CD8-positive, alpha-beta memory T cell (primary cell): ENCODE measurements at regions not wholly inside any gene's neighbourhood (a gene's known extent, or its start where the extent isn't known, plus 50 kb on each side); places are given as distances from the start of the nearest gene placed in this dataset.

Experiments used
- CTCF ChIA-PET: fragments of 350-600 bp; sonication (Branson Sonifier 250); formaldehyde crosslinking; loops from one replicate; lab custom pipeline; 2021; ENCODE audit warnings: antibody characterized with exemption; lab: Charles Lee
- POLR2A ChIA-PET: fragments of 350-600 bp; sonication (Branson Sonifier 250); formaldehyde crosslinking; loops from one replicate; lab custom pipeline; 2021; ENCODE audit warnings: antibody characterized with exemption; lab: Charles Lee
- DNase-seq, 5 donors: peaks; one replicate each; pipeline versions ENCODE4 v3.0.0 to v3.0.0-alpha.2; 2020 to 2022; ENCODE audit warnings: mixed read lengths in 1 of 5
- H3K27ac ChIP-seq: one replicate; pipeline ENCODE4 v1.7.0; 2013; ENCODE audit warnings: low read depth, mild to moderate bottlenecking, low read length, moderate library complexity
- H3K27me3 ChIP-seq: 2 replicates; pipeline ENCODE4 v1.7.0; 2013; ENCODE audit warnings: low read length, mild to moderate bottlenecking; ENCODE audit not compliant: insufficient read depth, poor library complexity, severe bottlenecking
- H3K36me3 ChIP-seq: 2 replicates; pipeline ENCODE4 v1.7.0; 2013; ENCODE audit warnings: mild to moderate bottlenecking, low read length, moderate library complexity; ENCODE audit not compliant: insufficient read depth
- H3K4me1 ChIP-seq: 2 replicates; pipeline ENCODE4 v1.7.0; 2013; ENCODE audit warnings: mild to moderate bottlenecking, low read length, moderate library complexity; ENCODE audit not compliant: insufficient read depth
- H3K4me3 ChIP-seq: 2 replicates; pipeline ENCODE4 v1.7.0; 2013; ENCODE audit warnings: mild to moderate bottlenecking, low read length
- H3K9me3 ChIP-seq: 2 replicates; pipeline ENCODE4 v1.7.0; 2013; ENCODE audit warnings: mild to moderate bottlenecking, low read length
- H3K27ac Mint-ChIP-seq, 8 donors: one replicate each; pipeline ENCODE4 v1.8.0; 2020 to 2021; ENCODE audit warnings: mixed read lengths in 8 of 8, mild to moderate bottlenecking in 6 of 8, inconsistent platforms in 3 of 8, moderate library complexity in 3 of 8
- H3K27me3 Mint-ChIP-seq, 2 donors: one replicate each; pipeline ENCODE4 v1.8.0; 2020 to 2021; ENCODE audit warnings: mixed read lengths in 2 of 2, mild to moderate bottlenecking in 1 of 2, moderate library complexity in 1 of 2
- H3K36me3 Mint-ChIP-seq, 3 donors: one replicate each; pipeline ENCODE4 v1.8.0; 2020 to 2021; ENCODE audit warnings: mixed read lengths in 3 of 3, inconsistent platforms in 1 of 3, mild to moderate bottlenecking in 1 of 3
- H3K4me1 Mint-ChIP-seq, 3 donors: one replicate each; pipeline ENCODE4 v1.8.0; 2020 to 2021; ENCODE audit warnings: mixed read lengths in 3 of 3, inconsistent platforms in 1 of 3, mild to moderate bottlenecking in 1 of 3
- H3K4me3 Mint-ChIP-seq, 7 donors: one replicate each; pipeline ENCODE4 v1.8.0; 2020 to 2021; ENCODE audit warnings: mixed read lengths in 7 of 7, mild to moderate bottlenecking in 6 of 7, moderate library complexity in 4 of 7, inconsistent platforms in 2 of 7
- H3K9me3 Mint-ChIP-seq, 5 donors: one replicate each; pipeline ENCODE4 v1.8.0; 2020 to 2022; ENCODE audit warnings: mixed read lengths in 5 of 5, mild to moderate bottlenecking in 3 of 5, moderate library complexity in 2 of 5, inconsistent platforms in 1 of 5

DNA sequence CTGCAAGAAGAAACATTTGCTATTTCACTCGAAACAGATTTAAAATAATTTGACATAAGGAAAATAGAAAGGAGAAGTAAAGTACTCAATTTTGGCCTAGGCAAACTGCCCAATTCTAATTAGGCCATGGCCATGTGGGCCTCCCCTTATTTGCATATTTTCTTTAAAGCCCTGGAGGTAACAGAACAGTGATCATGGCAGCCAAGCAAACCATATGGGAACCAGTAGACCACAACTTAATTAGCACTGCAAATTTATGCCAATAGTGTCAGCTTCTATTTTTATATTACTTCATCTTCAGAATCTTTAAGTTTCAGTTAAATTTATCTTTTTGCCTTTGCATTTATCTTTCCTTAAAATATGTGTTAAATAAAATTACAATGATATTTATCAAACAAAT is 63.3 kb upstream of the THSD7A start:
- CTCF ChIA-PET = no interaction called here
- H3K4me1 ChIP-seq = no peaks in the 10 kb centered on the region
- DNase-seq = no peak
- H3K36me3 Mint-ChIP-seq = no peaks in the 10 kb centered on the region
- no peak overlapping the region for H3K27ac Mint-ChIP-seq
- POLR2A ChIA-PET = no interaction called here
- H3K36me3 ChIP-seq = no peaks in the 10 kb centered on the region
- no peaks in the 10 kb centered on the region for H3K9me3 Mint-ChIP-seq
- H3K27me3 Mint-ChIP-seq = no peaks in the 10 kb centered on the region
- H3K4me1 Mint-ChIP-seq = no peaks in the 10 kb centered on the region
- H3K4me3 ChIP-seq = no peak overlapping the region
- no peak overlapping the region for H3K4me3 Mint-ChIP-seq
- H3K27me3 ChIP-seq = no peaks in the 10 kb centered on the region
- H3K27ac ChIP-seq = no peak overlapping the region
- no peaks in the 10 kb centered on the region for H3K9me3 ChIP-seq

DNA sequence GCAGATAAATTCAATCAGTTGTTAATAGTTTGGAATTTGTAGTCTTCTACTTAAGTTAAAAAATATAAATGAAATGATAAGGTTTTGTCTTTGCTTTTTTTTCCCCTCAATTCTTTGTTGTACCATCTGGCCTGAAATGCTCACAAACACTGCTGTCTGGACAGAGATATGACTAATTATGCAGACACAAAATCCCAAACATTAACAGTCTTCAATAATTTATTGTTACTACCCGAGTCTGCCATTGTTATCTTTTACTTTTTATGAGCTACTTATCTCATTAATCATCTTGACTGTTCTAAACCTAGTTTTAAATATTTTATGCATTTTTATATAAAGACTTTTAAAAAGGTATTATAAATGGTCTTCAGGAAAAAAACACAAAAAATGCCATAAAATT is 64.7 kb upstream of the THSD7A start:
- no peak overlapping the region for H3K27ac Mint-ChIP-seq

DNA sequence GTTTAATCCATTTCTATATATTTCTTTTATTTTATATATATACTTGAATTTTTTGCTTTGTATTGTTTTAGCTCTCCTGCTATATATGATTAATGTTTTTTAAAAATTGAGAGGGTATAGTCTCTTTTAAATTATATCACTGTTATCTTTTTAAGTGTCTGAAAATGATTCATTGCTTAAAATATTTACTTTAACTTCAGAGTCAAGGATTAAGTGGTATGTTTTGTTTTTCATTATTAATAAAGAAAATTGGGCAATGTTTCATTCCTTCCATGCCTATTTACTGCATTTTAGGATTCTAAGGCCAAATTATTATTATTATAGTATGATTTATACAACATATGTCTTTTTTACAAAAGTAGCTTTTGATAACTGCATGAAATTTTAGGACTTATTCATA is 67.2 kb upstream of the THSD7A start:
- peaks cover 0 to 4% (median 0%) of the 10 kb centered on the region in 5 donors for H3K9me3 Mint-ChIP-seq
- H3K36me3 ChIP-seq = no peaks in the 10 kb centered on the region
- H3K4me1 ChIP-seq = no peaks in the 10 kb centered on the region
- H3K9me3 ChIP-seq = no peaks in the 10 kb centered on the region
- ChIA-PET CTCF (no interaction called here), POLR2A (no interaction called here)
- no peaks in the 10 kb centered on the region for H3K4me1 Mint-ChIP-seq
- H3K4me3 ChIP-seq = no peak overlapping the region
- H3K27me3 Mint-ChIP-seq = no peaks in the 10 kb centered on the region
- no peaks in the 10 kb centered on the region for H3K27me3 ChIP-seq
- H3K4me3 Mint-ChIP-seq = no peak overlapping the region
- DNase-seq = no peak
- H3K36me3 Mint-ChIP-seq = no peaks in the 10 kb centered on the region
- no peak overlapping the region for H3K27ac ChIP-seq
- H3K27ac Mint-ChIP-seq = no peak overlapping the region

More for the DNA sequence above, 64.7 kb upstream of the THSD7A start:
- Mint-ChIP-seq H3K9me3 (peaks cover 0 to 2% (median 0%) of the 10 kb centered on the region in 5 donors), H3K4me3 (no peak overlapping the region), H3K36me3 (no peaks in the 10 kb centered on the region), H3K4me1 (no peaks in the 10 kb centered on the region), H3K27me3 (no peaks in the 10 kb centered on the region)
- Histone ChIP-seq H3K4me1 (no peaks in the 10 kb centered on the region), H3K27me3 (no peaks in the 10 kb centered on the region), H3K9me3 (no peaks in the 10 kb centered on the region), H3K4me3 (no peak overlapping the region), H3K36me3 (no peaks in the 10 kb centered on the region), H3K27ac (no peak overlapping the region)
- ChIA-PET POLR2A (no interaction called here), CTCF (no interaction called here)
- DNase-seq = no peak

DNA sequence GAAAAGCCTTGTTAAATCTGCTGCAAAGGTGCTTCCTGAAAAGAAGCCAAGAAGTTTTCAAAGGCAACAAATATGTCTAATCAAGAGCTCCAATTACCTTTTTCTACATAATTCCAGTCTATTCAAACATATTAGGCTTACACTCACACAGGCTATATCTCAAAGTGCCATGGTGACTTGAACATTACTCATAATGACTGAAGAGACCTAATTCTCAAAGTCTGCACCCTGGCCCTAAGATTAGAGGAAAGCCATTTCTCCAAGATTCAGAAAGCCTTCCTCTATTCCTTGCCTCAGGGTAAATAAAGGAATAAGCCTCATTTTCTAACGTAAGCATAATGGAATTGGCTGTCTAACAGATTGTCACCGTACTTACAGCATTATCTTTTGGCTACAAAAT is 78.3 kb upstream of the THSD7A start:
- Histone ChIP-seq H3K4me1 (no peaks in the 10 kb centered on the region), H3K9me3 (no peaks in the 10 kb centered on the region), H3K4me3 (no peak overlapping the region), H3K27me3 (no peaks in the 10 kb centered on the region), H3K27ac (no peak overlapping the region), H3K36me3 (no peaks in the 10 kb centered on the region)
- Mint-ChIP-seq H3K36me3 (no peaks in the 10 kb centered on the region), H3K9me3 (no peaks in the 10 kb centered on the region), H3K27me3 (no peaks in the 10 kb centered on the region), H3K4me1 (no peaks in the 10 kb centered on the region), H3K27ac (no peak overlapping the region), H3K4me3 (no peak overlapping the region)
- ChIA-PET POLR2A (no interaction called here), CTCF (no interaction called here)
- no peak for DNase-seq

DNA sequence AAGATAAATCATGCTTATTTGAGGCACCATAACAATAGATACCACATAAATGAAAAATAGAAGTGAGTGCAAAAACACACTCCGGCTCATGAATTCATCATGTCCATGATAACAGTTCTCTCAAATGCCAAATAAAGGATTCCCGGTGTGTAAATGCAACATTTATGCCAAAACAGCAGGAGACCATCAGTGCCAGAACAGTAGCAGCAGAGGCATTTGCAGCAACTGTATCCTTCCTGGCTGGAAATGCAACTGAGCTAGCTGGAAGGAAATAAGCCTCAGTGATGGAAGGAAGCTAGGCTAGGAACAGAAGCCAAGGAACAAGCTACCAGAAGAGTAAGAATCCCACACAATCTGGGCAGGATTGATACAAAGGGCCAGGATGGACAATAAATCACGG is 79.9 kb upstream of the THSD7A start:
- Mint-ChIP-seq H3K27ac (no peak overlapping the region), H3K9me3 (no peaks in the 10 kb centered on the region), H3K36me3 (no peaks in the 10 kb centered on the region), H3K27me3 (no peaks in the 10 kb centered on the region), H3K4me3 (no peak overlapping the region), H3K4me1 (no peaks in the 10 kb centered on the region)
- no peaks in the 10 kb centered on the region for H3K36me3 ChIP-seq
- ChIA-PET POLR2A (no interaction called here), CTCF (no interaction called here)
- no peak overlapping the region for H3K4me3 ChIP-seq
- H3K4me1 ChIP-seq = no peaks in the 10 kb centered on the region
- H3K27ac ChIP-seq = no peak overlapping the region
- H3K27me3 ChIP-seq = no peaks in the 10 kb centered on the region
- no peaks in the 10 kb centered on the region for H3K9me3 ChIP-seq
- no peak for DNase-seq

DNA sequence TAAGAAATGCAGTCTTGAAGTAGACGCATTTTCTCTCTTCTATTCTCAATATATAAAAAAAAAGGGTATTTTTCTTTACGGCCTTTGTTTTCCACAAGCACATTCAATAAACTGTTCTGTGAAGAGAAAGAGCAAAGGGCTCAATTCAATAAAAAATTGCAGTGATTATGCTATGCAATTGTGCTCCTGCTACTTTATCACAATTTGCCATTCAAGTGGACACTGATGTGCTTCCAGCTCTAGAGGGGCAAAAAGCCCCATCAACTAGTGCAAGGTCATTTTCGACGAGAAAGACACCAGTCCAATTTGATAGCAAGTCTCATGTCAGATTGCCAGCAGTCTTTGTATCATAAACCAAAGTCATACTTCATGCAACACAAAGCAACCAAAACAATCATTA is 82.6 kb upstream of the THSD7A start:
- no peak overlapping the region for H3K27ac ChIP-seq
- CTCF ChIA-PET = no interaction called here
- H3K36me3 ChIP-seq = no peaks in the 10 kb centered on the region
- no peak overlapping the region for H3K4me3 ChIP-seq
- H3K27me3 ChIP-seq = no peaks in the 10 kb centered on the region
- Mint-ChIP-seq H3K4me1 (no peaks in the 10 kb centered on the region), H3K4me3 (no peak overlapping the region), H3K27ac (no peak overlapping the region), H3K9me3 (no peaks in the 10 kb centered on the region), H3K27me3 (no peaks in the 10 kb centered on the region), H3K36me3 (no peaks in the 10 kb centered on the region)
- no peaks in the 10 kb centered on the region for H3K4me1 ChIP-seq
- POLR2A ChIA-PET = no interaction called here
- H3K9me3 ChIP-seq = no peaks in the 10 kb centered on the region
- DNase-seq = no peak

DNA sequence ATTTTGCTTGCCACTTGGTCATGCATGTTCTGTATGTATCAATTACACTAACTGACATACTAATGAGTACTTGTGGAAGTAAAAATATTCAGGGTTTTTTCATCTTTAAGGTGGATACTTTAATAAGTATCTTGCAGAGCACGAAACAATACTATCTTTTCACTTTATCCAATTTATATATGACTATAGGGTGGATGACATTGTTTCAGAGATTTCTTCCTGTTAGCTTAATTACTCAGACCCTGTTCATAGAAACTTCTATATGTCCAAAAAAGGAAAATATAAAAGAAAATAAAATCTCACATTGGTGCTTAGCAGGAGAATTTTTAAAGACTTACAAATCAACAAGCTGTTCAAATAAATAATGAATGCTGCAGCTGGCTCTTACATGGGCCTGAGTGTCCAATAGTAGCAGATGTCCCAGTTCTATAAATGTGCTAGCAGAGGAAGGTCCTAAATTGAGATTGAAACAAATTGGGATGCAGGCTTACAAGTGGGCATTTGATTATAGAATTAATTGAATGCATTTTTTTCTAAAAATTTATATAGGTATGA is 91.5 kb upstream of the THSD7A start:
- CTCF ChIA-PET = no interaction called here
- no peak for DNase-seq

DNA sequence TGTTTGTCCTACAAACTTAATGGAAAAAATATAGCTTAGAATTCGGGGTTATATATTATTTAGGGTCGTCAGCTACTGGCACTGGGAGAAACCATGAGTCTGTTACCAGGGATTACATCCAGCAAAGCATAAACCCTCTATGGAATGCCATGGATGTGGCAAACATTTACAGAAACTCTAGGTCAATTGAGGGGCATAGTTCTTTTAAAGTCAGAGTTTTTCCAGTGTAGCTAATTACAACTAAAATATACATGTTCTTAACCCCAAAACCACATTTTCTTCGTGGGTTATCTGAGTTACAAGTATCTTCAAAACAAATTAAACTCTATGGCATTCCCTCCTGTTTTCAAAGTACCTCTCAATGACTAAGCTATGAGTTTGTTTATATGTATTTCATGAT is 99.3 kb upstream of the THSD7A start:
- H3K27ac ChIP-seq = no peak overlapping the region
- Mint-ChIP-seq H3K27me3 (no peaks in the 10 kb centered on the region), H3K4me1 (no peaks in the 10 kb centered on the region), H3K9me3 (no peaks in the 10 kb centered on the region), H3K4me3 (no peak overlapping the region), H3K36me3 (no peaks in the 10 kb centered on the region), H3K27ac (no peak overlapping the region)
- H3K27me3 ChIP-seq = no peaks in the 10 kb centered on the region
- no peak overlapping the region for H3K4me3 ChIP-seq
- CTCF ChIA-PET = no interaction called here
- no peaks in the 10 kb centered on the region for H3K4me1 ChIP-seq
- no peaks in the 10 kb centered on the region for H3K36me3 ChIP-seq
- DNase-seq = no peak
- POLR2A ChIA-PET = no interaction called here
- no peaks in the 10 kb centered on the region for H3K9me3 ChIP-seq

More for the DNA sequence above, 91.5 kb upstream of the THSD7A start:
- Histone ChIP-seq H3K27me3 (no peaks in the 10 kb centered on the region), H3K4me3 (no peak overlapping the region), H3K4me1 (no peaks in the 10 kb centered on the region), H3K9me3 (no peaks in the 10 kb centered on the region), H3K36me3 (no peaks in the 10 kb centered on the region), H3K27ac (no peak overlapping the region)
- POLR2A ChIA-PET = no interaction called here
- H3K36me3 Mint-ChIP-seq = no peaks in the 10 kb centered on the region
- no peak overlapping the region for H3K4me3 Mint-ChIP-seq
- H3K27me3 Mint-ChIP-seq = no peaks in the 10 kb centered on the region
- no peaks in the 10 kb centered on the region for H3K4me1 Mint-ChIP-seq
- no peaks in the 10 kb centered on the region for H3K9me3 Mint-ChIP-seq
- no peak overlapping the region for H3K27ac Mint-ChIP-seq

DNA sequence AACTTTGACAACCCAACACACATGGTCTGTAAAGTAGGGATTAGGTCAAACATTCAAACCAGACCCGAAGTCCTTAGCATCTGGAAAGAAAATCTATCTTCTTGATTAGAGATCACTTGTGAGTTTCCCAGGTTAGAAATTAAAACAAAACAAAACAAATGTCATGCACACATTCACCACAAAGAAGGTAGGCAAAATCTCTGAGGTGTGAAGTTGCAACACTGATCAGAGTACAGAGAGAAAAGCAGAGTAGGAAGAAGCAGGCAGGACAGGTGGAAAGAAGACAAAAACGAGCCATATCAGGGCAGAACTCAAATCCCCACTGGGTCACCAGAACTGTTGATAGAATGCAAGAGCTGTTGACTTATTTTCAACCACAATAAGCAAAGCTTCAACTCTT is 102.8 kb upstream of the THSD7A start:
- no peak for DNase-seq
- no peaks in the 10 kb centered on the region for H3K36me3 Mint-ChIP-seq
- peaks cover 0 to 2% (median 0%) of the 10 kb centered on the region in 5 donors for H3K9me3 Mint-ChIP-seq
- H3K4me3 ChIP-seq = no peak overlapping the region
- H3K4me3 Mint-ChIP-seq = no peak overlapping the region
- H3K27ac ChIP-seq = no peak overlapping the region
- H3K27ac Mint-ChIP-seq = no peak overlapping the region
- H3K9me3 ChIP-seq = no peaks in the 10 kb centered on the region
- no peaks in the 10 kb centered on the region for H3K27me3 ChIP-seq
- POLR2A ChIA-PET = no interaction called here
- H3K27me3 Mint-ChIP-seq = no peaks in the 10 kb centered on the region
- H3K4me1 ChIP-seq = no peaks in the 10 kb centered on the region
- no peaks in the 10 kb centered on the region for H3K4me1 Mint-ChIP-seq
- no peaks in the 10 kb centered on the region for H3K36me3 ChIP-seq
- CTCF ChIA-PET = no interaction called here
